DND-41 (cell line): ENCODE measurements at regions not wholly inside any gene's neighbourhood (a gene's known extent, or its start where the extent isn't known, plus 50 kb on each side); places are given as distances from the start of the nearest gene placed in this dataset.

Experiments used
- ATAC-seq: fragments of 200-7000 bp; cut with Tn5 transposase; 3 replicates; pipeline ENCODE4 v1.9.1; 2021; ENCODE audit warnings: low read depth; ENCODE audit not compliant: insufficient read depth
- DNase-seq: peaks from one replicate; pipeline ENCODE4 v3.0.0-alpha.2; 2020
- H2AFZ ChIP-seq: 2 replicates; pipeline ENCODE4 v1.6.0; 2012; ENCODE audit warnings: low read depth, low read length
- H3K27ac ChIP-seq: 2 replicates; pipeline ENCODE4 v1.5.1; 2012; ENCODE audit warnings: low read length, inconsistent platforms
- H3K27me3 ChIP-seq: fragments of 200-600 bp; sonication (generic); 2 replicates; pipeline ENCODE4 v1.6.0; 2012; ENCODE audit warnings: low read length, mild to moderate bottlenecking, inconsistent platforms; ENCODE audit not compliant: insufficient read depth, poor library complexity
- H3K36me3 ChIP-seq: 2 replicates; pipeline ENCODE4 v1.5.1; 2012; ENCODE audit warnings: low read length, inconsistent platforms; ENCODE audit not compliant: insufficient read depth
- H3K4me1 ChIP-seq: 2 replicates; pipeline ENCODE4 v1.5.1; 2012; ENCODE audit warnings: mild to moderate bottlenecking, low read length; ENCODE audit not compliant: insufficient read depth
- H3K4me2 ChIP-seq: 2 replicates; pipeline ENCODE4 v1.6.0; 2012; ENCODE audit warnings: mild to moderate bottlenecking, moderate library complexity, low read length, inconsistent platforms; ENCODE audit not compliant: insufficient read depth
- H3K4me3 ChIP-seq, 2 experiments: fragments of 200-600 bp in 1 of 2; shearing (Covaris generic) in 1 of 2; 2 replicates each; pipeline ENCODE4 v1.5.1; 2012 to 2016; ENCODE audit warnings: inconsistent platforms in 2 of 2, low read length in 2 of 2, mild to moderate bottlenecking in 2 of 2, low read depth in 1 of 2, moderate library complexity in 1 of 2
- H3K79me2 ChIP-seq: 2 replicates; pipeline ENCODE4 v1.6.0; 2012; ENCODE audit warnings: low read length, inconsistent platforms; ENCODE audit not compliant: insufficient read depth
- H3K9ac ChIP-seq: 2 replicates; pipeline ENCODE4 v1.6.0; 2012; ENCODE audit warnings: low read depth, mild to moderate bottlenecking, inconsistent platforms, low read length, moderate library complexity
- H3K9me3 ChIP-seq: 2 replicates; pipeline ENCODE4 v1.5.1; 2012; ENCODE audit warnings: low read length, moderate library complexity, mild to moderate bottlenecking, inconsistent platforms; ENCODE audit not compliant: insufficient read depth, severe bottlenecking
- H4K20me1 ChIP-seq: 2 replicates; pipeline ENCODE4 v1.6.0; 2012; ENCODE audit warnings: low read length; ENCODE audit not compliant: insufficient read depth
- CTCF ChIP-seq: IDR thresholded peaks from 2 replicates; pipeline ENCODE4 v1.5.1; 2012; ENCODE audit warnings: borderline replicate concordance, low read length, moderate library complexity, mild to moderate bottlenecking; ENCODE audit not compliant: poor library complexity, severe bottlenecking; ENCODE audit errors: extremely low read depth
- EZH2 ChIP-seq: IDR thresholded peaks from 3 replicates; pipeline ENCODE4 v1.6.1; 2012; ENCODE audit warnings: borderline replicate concordance, low read depth, mild to moderate bottlenecking, moderate library complexity, low read length, inconsistent platforms; ENCODE audit not compliant: severe bottlenecking

GRCh38 chr3:61416618-61417017 lies 144.8 kb upstream of the PTPRG start:
- H3K36me3 ChIP-seq, result no peaks in the 10 kb centered on the region
- H2AFZ ChIP-seq, result no peak overlapping the region
- H3K9ac ChIP-seq, result no peak overlapping the region
- no peak overlapping the region for H3K4me2 ChIP-seq
- no peaks in the 10 kb centered on the region for H4K20me1 ChIP-seq
- TF ChIP-seq EZH2 (no peak), CTCF (no peak)
- H3K27ac ChIP-seq, result no peak overlapping the region
- H3K4me3 ChIP-seq, result no peak overlapping the region
- H3K4me1 ChIP-seq, result no peaks in the 10 kb centered on the region
- H3K9me3 ChIP-seq, result no peaks in the 10 kb centered on the region
- H3K27me3 ChIP-seq, result no peaks in the 10 kb centered on the region
- ATAC-seq, result no peak
- DNase-seq, result no peak
- H3K79me2 ChIP-seq, result no peaks in the 10 kb centered on the region

- Histone ChIP-seq H3K36me3 (no peaks in the 10 kb centered on the region), H3K9me3 (no peaks in the 10 kb centered on the region), H3K79me2 (no peaks in the 10 kb centered on the region), H3K9ac (no peak overlapping the region), H2AFZ (no peak overlapping the region), H4K20me1 (no peaks in the 10 kb centered on the region), H3K4me1 (no peaks in the 10 kb centered on the region), H3K4me3 (no peak overlapping the region), H3K27ac (no peak overlapping the region), H3K27me3 (no peaks in the 10 kb centered on the region), H3K4me2 (no peak overlapping the region)
- no peak for TF ChIP-seq EZH2
- TF ChIP-seq CTCF, result no peak
- DNase-seq (no peak), ATAC-seq (no peak)
Measured at GRCh38 chr3:61417352-61417751, 144.0 kb upstream of the PTPRG start.

- no peaks in the 10 kb centered on the region for H3K27me3 ChIP-seq
- TF ChIP-seq EZH2, result no peak
- TF ChIP-seq CTCF, result no peak
- H3K27ac ChIP-seq, result no peak overlapping the region
- H2AFZ ChIP-seq, result no peak overlapping the region; the same call in 1 of the 2 replicates
- no peak overlapping the region for H3K4me2 ChIP-seq
- DNase-seq (no peak), ATAC-seq (no peak)
- no peaks in the 10 kb centered on the region for H3K9me3 ChIP-seq
- H3K79me2 ChIP-seq, result no peaks in the 10 kb centered on the region
- no peaks in the 10 kb centered on the region for H4K20me1 ChIP-seq
- no peaks in the 10 kb centered on the region for H3K36me3 ChIP-seq
- H3K9ac ChIP-seq, result no peak overlapping the region
- H3K4me1 ChIP-seq, result no peaks in the 10 kb centered on the region
- H3K4me3 ChIP-seq, result no peak overlapping the region
Measured at GRCh38 chr3:61420136-61420759, 141.1 kb upstream of the PTPRG start.
